Psoas muscle (tissue), 7 donors: ENCODE measurements at regions not wholly inside any gene's neighbourhood (a gene's known extent, or its start where the extent isn't known, plus 50 kb on each side); places are given as distances from the start of the nearest gene placed in this dataset.

Experiments
- ATAC-seq, 4 donors: fragments of 200-7000 bp; cut with Tn5 transposase; one replicate each; pipeline ENCODE4 v1.9.1; 2020; ENCODE audit warnings: moderate library complexity in 3 of 4, mild to moderate bottlenecking in 2 of 4
- DNase-seq, 2 donors: peaks; one replicate each; pipeline ENCODE4 v3.0.0-alpha.2; 2020
- H3K27ac ChIP-seq: fragments of 200-600 bp; one replicate; pipeline ENCODE4 v1.8.0; 2022
- H3K27me3 ChIP-seq, 3 donors: fragments of 200-600 bp in 1 of 3; one replicate each; pipeline versions ENCODE4 v1.6.1 to v1.8.0; 2013 to 2022; ENCODE audit warnings: low read length in 2 of 3, mild to moderate bottlenecking in 2 of 3, moderate library complexity in 1 of 3; ENCODE audit not compliant: insufficient read depth in 3 of 3
- H3K36me3 ChIP-seq, 2 donors: fragments of 200-600 bp in 1 of 2; one replicate each; pipeline versions ENCODE4 v1.6.1 to v1.8.0; 2013 to 2022; ENCODE audit warnings: low read depth in 1 of 2, mild to moderate bottlenecking in 1 of 2, moderate library complexity in 1 of 2; ENCODE audit not compliant: insufficient read depth in 1 of 2
- H3K4me1 ChIP-seq: fragments of 200-600 bp; one replicate; pipeline ENCODE4 v1.8.0; 2022
- H3K4me3 ChIP-seq: fragments of 200-600 bp; one replicate; pipeline ENCODE4 v1.8.0; 2022; ENCODE audit warnings: mild to moderate bottlenecking
- H3K9me3 ChIP-seq: fragments of 200-600 bp; one replicate; pipeline ENCODE4 v1.8.0; 2022
- WGBS, 3 donors: extraction: QIAGEN DNeasy Blood & Tissue Kit; methylation state at CpG; one replicate each; pipeline versions ENCODE4 v1.1.6 to v1.1.7; 2013; 5-methylcytosine and 5-hydroxymethylcytosine counted together
- intact Hi-C, 2 donors: fragments of 100-400 bp; cut with DNase I; formaldehyde crosslinking; loops; one replicate each; pipeline versions ENCODE4 v1.11.0 to v1.14.2; 2022
- TF ChIP-seq, protein P1 (sequence below): fragments of 200-600 bp; IDR thresholded peaks from one replicate; pipeline ENCODE4 v1.8.0; 2022; ENCODE audit warnings: antibody characterized with exemption
- donor health status: healthy with polysubstance abuse.
- donor health status: DM: no; HTN: no; CAD: no; lungs with moderate emphysema.
- donor health status: Bipolar disorder and iron deficiency.
- donor health status: healthy.
- donor health status: DM: yes; HTN: yes; CAD: no.
- donor health status: DM: no; HTN: no; CAD: no.
- donor health status: DM: yes; HTN: yes; CAD: no.

DNA sequence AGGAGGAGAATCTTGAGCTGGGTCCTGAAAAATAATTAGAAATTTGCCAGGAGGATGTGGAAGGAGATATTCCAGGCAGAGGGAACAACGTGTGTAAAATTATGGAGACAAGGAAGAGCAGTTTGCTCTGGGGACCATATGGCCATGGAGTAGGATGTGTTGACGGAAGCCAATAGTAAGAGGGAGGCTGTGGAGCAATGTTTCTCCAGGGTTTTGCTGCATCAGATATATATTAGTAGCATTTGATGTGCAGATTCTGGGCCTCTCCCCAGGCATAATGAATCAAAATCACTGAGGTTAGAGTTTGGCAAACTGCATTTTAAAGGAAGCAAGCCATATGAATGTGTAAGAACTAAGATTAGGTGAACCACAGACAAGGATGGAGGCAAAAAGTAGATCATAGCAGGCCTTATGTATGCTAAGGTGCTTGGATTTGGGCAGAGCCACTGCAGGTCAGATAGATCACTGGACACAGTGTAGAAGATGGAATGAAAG, 192.9 kb upstream of the IL12A start:
- Histone ChIP-seq H3K9me3 (no peaks in the 10 kb centered on the region), H3K36me3 (no peaks in the 10 kb centered on the region), H3K27me3 (no peaks in the 10 kb centered on the region), H3K27ac (no peak overlapping the region), H3K4me3 (no peak overlapping the region), H3K4me1 (no peaks in the 10 kb centered on the region)
- intact Hi-C loops = no loop called here
- ATAC-seq (no peak), DNase-seq (no peak)
- WGBS, 3 donors = 80 to 85% (median 84%) methylated on average over 2 of the region's 2 CpGs
- TF ChIP-seq, protein P1, sequence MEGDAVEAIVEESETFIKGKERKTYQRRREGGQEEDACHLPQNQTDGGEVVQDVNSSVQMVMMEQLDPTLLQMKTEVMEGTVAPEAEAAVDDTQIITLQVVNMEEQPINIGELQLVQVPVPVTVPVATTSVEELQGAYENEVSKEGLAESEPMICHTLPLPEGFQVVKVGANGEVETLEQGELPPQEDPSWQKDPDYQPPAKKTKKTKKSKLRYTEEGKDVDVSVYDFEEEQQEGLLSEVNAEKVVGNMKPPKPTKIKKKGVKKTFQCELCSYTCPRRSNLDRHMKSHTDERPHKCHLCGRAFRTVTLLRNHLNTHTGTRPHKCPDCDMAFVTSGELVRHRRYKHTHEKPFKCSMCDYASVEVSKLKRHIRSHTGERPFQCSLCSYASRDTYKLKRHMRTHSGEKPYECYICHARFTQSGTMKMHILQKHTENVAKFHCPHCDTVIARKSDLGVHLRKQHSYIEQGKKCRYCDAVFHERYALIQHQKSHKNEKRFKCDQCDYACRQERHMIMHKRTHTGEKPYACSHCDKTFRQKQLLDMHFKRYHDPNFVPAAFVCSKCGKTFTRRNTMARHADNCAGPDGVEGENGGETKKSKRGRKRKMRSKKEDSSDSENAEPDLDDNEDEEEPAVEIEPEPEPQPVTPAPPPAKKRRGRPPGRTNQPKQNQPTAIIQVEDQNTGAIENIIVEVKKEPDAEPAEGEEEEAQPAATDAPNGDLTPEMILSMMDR = no peak

DNA sequence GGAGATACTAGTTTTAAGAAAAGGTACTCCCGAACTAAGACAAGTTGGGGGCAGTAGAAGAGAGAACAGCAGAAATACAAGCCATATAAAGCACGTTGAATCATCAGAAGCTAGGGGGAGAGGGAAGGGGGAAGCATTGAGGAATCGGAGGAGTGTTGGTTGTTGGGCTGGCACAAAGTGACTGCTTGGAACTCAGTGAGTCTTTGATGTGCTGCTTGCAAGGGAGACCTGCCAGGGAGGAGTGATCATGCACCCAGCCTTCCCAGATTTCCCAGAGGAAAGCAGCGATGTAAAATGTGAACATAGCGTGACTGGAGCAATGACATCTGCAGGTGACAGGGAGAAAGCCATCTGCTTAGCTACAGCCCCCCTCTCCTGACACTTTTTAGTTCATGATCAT, 192.4 kb upstream of the IL12A start:
- no peak overlapping the region for H3K4me3 ChIP-seq
- WGBS, 3 donors = 41 to 45% (median 42%) methylated on average over 5 of the region's 5 CpGs
- no peaks in the 10 kb centered on the region for H3K36me3 ChIP-seq
- no peak overlapping the region for H3K27ac ChIP-seq
- no peaks in the 10 kb centered on the region for H3K9me3 ChIP-seq
- intact Hi-C loops = no loop called here
- TF ChIP-seq, protein P1 = no peak
- no peak for ATAC-seq
- no peaks in the 10 kb centered on the region for H3K4me1 ChIP-seq
- H3K27me3 ChIP-seq = no peaks in the 10 kb centered on the region
- DNase-seq = no peak

DNA sequence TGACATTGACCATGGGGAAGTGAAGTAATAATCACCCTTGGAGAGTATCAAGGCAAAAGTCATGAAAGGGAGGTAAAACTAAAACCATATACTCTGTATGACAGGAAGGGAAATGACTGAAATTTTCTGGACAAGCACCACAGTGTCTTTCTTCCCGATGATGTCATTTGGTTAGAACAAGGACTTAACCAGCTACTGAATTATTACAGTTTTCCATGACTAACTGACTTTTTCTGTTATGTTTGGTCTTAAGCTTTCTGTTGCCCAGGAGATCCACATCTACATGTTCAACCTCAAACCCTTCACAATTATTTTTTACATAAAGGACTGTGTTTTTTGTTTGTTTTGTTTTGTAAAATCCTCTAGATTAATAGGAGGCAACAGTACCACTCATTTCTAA, 191.9 kb upstream of the IL12A start:
- intact Hi-C loops = no loop called here
- DNase-seq (no peak), ATAC-seq (no peak)
- Histone ChIP-seq H3K36me3 (no peaks in the 10 kb centered on the region), H3K27me3 (no peaks in the 10 kb centered on the region), H3K4me1 (no peaks in the 10 kb centered on the region), H3K4me3 (no peak overlapping the region), H3K27ac (no peak overlapping the region), H3K9me3 (no peaks in the 10 kb centered on the region)
- 3 to 14% (median 12%) methylated on average over 1 of the region's 1 CpG for WGBS, 3 donors
- TF ChIP-seq, protein P1 = no peak

DNA sequence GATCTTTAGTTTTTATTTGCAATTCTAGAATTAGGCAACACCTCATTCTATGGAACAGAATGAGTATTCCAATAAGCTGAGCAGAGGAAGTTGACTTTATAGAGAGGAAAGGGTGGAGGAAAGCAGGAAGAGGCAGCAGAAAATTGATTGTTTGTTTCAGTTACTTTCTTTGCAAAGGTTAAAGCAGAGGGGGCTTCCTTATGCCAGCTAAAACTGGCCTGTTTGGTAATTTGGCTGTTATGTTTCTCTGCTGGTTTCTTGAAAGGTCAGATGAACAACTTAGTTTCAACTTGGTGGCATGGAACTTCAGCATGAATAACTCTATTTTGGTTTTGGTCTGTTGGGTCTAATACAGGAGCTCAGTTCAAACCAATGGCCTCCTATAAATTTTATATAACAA, 190.9 kb upstream of the IL12A start:
- H3K4me3 ChIP-seq = no peak overlapping the region
- H3K27me3 ChIP-seq = no peaks in the 10 kb centered on the region
- no peaks in the 10 kb centered on the region for H3K9me3 ChIP-seq
- no peak overlapping the region for H3K27ac ChIP-seq
- no peaks in the 10 kb centered on the region for H3K36me3 ChIP-seq
- TF ChIP-seq, protein P1 = no peak
- no peaks in the 10 kb centered on the region for H3K4me1 ChIP-seq
- intact Hi-C loops = no loop called here
- no peak for DNase-seq
- ATAC-seq = no peak

DNA sequence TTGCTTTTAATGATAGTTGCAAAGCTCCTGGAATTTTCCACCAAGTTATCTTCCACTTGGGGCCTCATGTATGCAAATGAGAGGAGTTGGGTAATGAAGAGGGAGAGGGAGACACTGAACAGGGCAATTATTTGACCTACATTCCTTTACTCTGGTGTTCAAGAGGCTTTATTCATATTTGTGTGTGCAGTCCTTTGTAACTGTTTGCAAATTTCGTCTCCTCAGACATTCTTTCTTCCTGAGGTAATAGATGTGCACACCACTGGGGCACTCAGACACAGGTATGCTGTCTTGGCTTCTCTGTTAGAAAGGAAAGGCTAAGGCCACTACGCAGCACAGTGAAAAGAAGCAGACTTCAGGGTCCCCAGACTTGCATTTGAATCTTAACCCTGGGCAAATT, 189.7 kb upstream of the IL12A start:
- Histone ChIP-seq H3K4me1 (no peaks in the 10 kb centered on the region), H3K27ac (no peak overlapping the region), H3K27me3 (no peaks in the 10 kb centered on the region), H3K4me3 (no peak overlapping the region), H3K9me3 (no peaks in the 10 kb centered on the region), H3K36me3 (no peaks in the 10 kb centered on the region)
- TF ChIP-seq, protein P1 = no peak
- ATAC-seq (no peak), DNase-seq (no peak)
- intact Hi-C loops = no loop called here
- WGBS, 3 donors = 71 to 86% (median 79%) methylated on average over 2 of the region's 2 CpGs
